Adrenal gland (tissue), 9 donors: ENCODE measurements at regions not wholly inside any gene's neighbourhood (a gene's known extent, or its start where the extent isn't known, plus 50 kb on each side); places are given as distances from the start of the nearest gene placed in this dataset.

Source experiments
- DNase-seq, 7 donors: peaks; one replicate each; pipeline ENCODE4 v3.0.0-alpha.2; 2019 to 2020
- H3K27ac ChIP-seq, 5 donors: fragments of 200-600 bp; sonication (generic) in 4 of 5; 1 replicate in 3 of 5; 2 replicates in 2 of 5; pipeline versions ENCODE4 v1.5.1 to v1.8.0; 2016 to 2020; ENCODE audit warnings: mild to moderate bottlenecking in 1 of 5
- H3K27me3 ChIP-seq: fragments of 200-600 bp; 2 replicates; pipeline ENCODE4 v1.8.0; 2021
- H3K36me3 ChIP-seq, 2 donors: fragments of 200-600 bp; replicated peaks in 1 of 2; 1 replicate in 1 of 2; 2 replicates in 1 of 2; pipeline versions ENCODE4 v1.5.1 to v1.8.0; 2018 to 2022
- H3K4me1 ChIP-seq, 2 donors: fragments of 200-600 bp; replicated peaks in 1 of 2; 1 replicate in 1 of 2; 2 replicates in 1 of 2; pipeline versions ENCODE4 v1.5.1 to v1.8.0; 2018 to 2021
- H3K4me3 ChIP-seq, 4 donors: fragments of 200-600 bp; sonication (generic) in 3 of 4; one replicate each; pipeline ENCODE4 v1.5.1; 2016 to 2018
- H3K9me3 ChIP-seq, 3 donors: fragments of 200-600 bp; sonication (generic) in 1 of 3; replicated peaks in 1 of 3; 1 replicate in 2 of 3; 2 replicates in 1 of 3; pipeline versions ENCODE4 v1.5.1 to v1.8.0; 2016 to 2021
- POLR2A ChIP-seq, 2 donors: fragments of 450-650 bp; IDR thresholded peaks; one replicate each; pipeline ENCODE4 v1.6.1; 2017; ENCODE audit warnings: antibody characterized with exemption in 2 of 2, mild to moderate bottlenecking in 2 of 2, moderate library complexity in 1 of 2
- WGBS, 4 donors: extraction: QIAGEN DNeasy Blood & Tissue Kit in 2 of 4; methylation state at CpG; one replicate each; pipeline versions ENCODE4 v1.1.5 to v1.1.7; 2013 to 2017; 5-methylcytosine and 5-hydroxymethylcytosine counted together
- intact Hi-C, 2 donors: fragments of 100-400 bp; cut with DNase I; formaldehyde crosslinking; loops; one replicate each; pipeline versions ENCODE4 v1.14.1 to v1.15.0; 2022 to 2023
- TF ChIP-seq, protein P1 (sequence below), 6 experiments: fragments of 450-650 bp in 4 of 6; fragments of 200-600 bp in 2 of 6; sonication (generic) in 1 of 6; IDR thresholded peaks; 1 replicate in 5 of 6; 2 replicates in 1 of 6; pipeline versions ENCODE4 v1.5.1 to v1.8.0; 2016 to 2021; ENCODE audit warnings: antibody characterized with exemption in 6 of 6, mild to moderate bottlenecking in 2 of 6, moderate library complexity in 1 of 6
- donor health status: healthy with polysubstance abuse.
- donor health status: Bipolar disorder and iron deficiency.
- donor health status: DM: yes; HTN: yes; CAD: no.
- donor health status: DM: no; HTN: no; CAD: no.
- donor health status: DM: no; HTN: no; CAD: no.

DNA sequence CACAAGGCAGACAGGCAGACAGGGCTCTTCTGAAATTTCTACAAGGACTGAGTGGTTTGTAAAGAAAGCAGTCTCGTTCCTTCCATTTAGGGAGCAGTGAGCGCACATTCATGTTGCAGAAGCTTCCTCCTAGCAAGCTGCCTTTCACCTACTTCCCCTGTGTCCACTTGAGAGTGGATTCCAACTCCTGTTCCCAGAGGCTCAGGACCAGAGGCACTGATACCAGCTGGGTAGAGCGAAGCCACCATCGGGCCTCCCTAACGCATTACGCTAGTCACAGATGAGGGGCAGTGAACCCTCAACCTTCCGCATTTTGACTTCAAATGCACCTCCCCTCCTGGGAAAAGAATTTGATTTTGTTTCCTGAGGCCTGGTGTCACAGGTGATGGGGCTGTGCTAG is 215.8 kb downstream of the SIPA1L2 start:
- no peak overlapping the region for H3K4me3 ChIP-seq
- TF ChIP-seq, protein P1, sequence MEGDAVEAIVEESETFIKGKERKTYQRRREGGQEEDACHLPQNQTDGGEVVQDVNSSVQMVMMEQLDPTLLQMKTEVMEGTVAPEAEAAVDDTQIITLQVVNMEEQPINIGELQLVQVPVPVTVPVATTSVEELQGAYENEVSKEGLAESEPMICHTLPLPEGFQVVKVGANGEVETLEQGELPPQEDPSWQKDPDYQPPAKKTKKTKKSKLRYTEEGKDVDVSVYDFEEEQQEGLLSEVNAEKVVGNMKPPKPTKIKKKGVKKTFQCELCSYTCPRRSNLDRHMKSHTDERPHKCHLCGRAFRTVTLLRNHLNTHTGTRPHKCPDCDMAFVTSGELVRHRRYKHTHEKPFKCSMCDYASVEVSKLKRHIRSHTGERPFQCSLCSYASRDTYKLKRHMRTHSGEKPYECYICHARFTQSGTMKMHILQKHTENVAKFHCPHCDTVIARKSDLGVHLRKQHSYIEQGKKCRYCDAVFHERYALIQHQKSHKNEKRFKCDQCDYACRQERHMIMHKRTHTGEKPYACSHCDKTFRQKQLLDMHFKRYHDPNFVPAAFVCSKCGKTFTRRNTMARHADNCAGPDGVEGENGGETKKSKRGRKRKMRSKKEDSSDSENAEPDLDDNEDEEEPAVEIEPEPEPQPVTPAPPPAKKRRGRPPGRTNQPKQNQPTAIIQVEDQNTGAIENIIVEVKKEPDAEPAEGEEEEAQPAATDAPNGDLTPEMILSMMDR (IDR thresholded peaks at IDR 0.05), result no peak
- no peak for TF ChIP-seq POLR2A (IDR thresholded peaks at IDR 0.05)
- H3K36me3 ChIP-seq, result peaks cover 0 to 17% of the 10 kb centered on the region in 2 donors
- WGBS, 4 donors, result 94 to 99% (median 95%) methylated on average over 7 of the region's 7 CpGs
- no peaks in the 10 kb centered on the region for H3K4me1 ChIP-seq
- DNase-seq, result no peak
- H3K27me3 ChIP-seq, result no peaks in the 10 kb centered on the region
- peaks cover 0 to 3% (median 0%) of the 10 kb centered on the region in 3 donors for H3K9me3 ChIP-seq
- intact Hi-C loops, result no loop called here
- H3K27ac ChIP-seq, result no peak overlapping the region

DNA sequence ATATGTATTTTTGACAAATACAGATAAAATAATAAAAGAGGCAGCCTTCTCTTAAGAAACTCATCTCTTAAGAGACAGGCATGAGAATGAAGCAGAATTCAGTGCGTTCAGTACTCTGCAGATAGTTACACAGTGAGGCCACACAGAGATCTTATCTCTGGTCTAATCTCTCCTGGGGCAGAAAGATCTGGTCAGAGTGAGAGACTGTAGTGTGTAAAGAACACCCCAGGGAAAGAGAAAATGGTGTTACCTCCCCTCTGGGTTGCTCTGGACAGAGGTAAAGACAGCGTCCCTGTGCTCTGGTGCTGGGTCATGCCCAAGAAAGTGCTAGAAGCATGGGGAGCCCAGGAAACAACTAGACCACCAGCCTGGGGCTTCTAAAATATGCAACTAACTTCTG is 216.3 kb downstream of the SIPA1L2 start:
- H3K27ac ChIP-seq, result no peak overlapping the region
- no peak overlapping the region for H3K4me3 ChIP-seq
- intact Hi-C loops, result no loop called here
- H3K27me3 ChIP-seq, result no peaks in the 10 kb centered on the region
- peaks cover 0 to 17% of the 10 kb centered on the region in 2 donors for H3K36me3 ChIP-seq
- DNase-seq, result no peak
- TF ChIP-seq, protein P1 (IDR thresholded peaks at IDR 0.05), result no peak
- TF ChIP-seq POLR2A (IDR thresholded peaks at IDR 0.05), result no peak
- peaks cover 0 to 3% (median 0%) of the 10 kb centered on the region in 3 donors for H3K9me3 ChIP-seq
- no peaks in the 10 kb centered on the region for H3K4me1 ChIP-seq
- whole genome bisulfite sequencing, 4 donors, result 90 to 95% (median 93%) methylated on average over 2 of the region's 2 CpGs

DNA sequence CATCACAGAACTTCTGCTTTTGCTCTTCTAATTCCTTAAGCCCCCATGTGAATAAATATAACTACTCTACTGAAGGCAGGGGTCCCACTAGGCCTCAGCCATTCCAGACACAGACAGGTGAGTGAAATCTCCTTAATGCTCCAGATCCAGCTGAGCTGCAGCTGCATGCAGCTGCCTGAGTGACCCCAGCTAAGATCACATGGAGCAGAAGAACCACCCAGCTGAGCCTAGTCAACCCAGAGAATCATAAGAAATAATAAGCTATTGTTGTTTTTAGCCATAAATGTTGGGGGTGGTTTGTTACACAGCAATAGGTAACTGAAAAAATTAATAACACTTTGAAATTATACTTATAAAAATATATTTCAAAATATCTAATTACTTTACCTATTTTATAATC is 220.3 kb downstream of the SIPA1L2 start:
- Histone ChIP-seq H3K4me1 (no peaks in the 10 kb centered on the region), H3K4me3 (no peak overlapping the region), H3K27ac (no peak overlapping the region), H3K9me3 (peaks cover 0 to 3% (median 0%) of the 10 kb centered on the region in 3 donors), H3K27me3 (no peaks in the 10 kb centered on the region), H3K36me3 (peaks cover 0 to 10% of the 10 kb centered on the region in 2 donors)
- intact Hi-C loops, result no loop called here
- no peak for TF ChIP-seq POLR2A (IDR thresholded peaks at IDR 0.05)
- TF ChIP-seq, protein P1 (IDR thresholded peaks at IDR 0.05), result no peak
- no peak for DNase-seq

DNA sequence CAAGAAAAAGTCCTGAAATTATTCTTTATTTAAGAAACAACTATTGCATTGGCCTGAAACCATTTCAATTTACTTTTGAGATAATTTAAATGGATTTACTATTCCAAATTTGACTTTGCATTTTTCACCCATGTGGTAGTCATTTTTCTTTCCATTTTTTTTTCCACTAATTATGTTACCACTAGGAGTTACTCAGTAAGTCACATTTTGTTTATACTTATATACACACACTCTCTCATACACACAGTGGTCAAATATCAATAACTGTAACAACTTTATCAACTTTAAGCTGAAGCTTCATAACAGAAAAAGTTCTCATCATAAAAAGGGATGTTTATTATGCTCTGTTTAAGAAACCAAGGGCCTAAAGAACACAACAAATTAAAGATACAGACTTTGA is 222.8 kb downstream of the SIPA1L2 start:
- no peak for DNase-seq
- intact Hi-C loops, result no loop called here
- TF ChIP-seq, protein P1 (IDR thresholded peaks at IDR 0.05), result no peak
- TF ChIP-seq POLR2A (IDR thresholded peaks at IDR 0.05), result no peak
- Histone ChIP-seq H3K27ac (no peak overlapping the region), H3K27me3 (no peaks in the 10 kb centered on the region), H3K4me3 (no peak overlapping the region), H3K4me1 (no peaks in the 10 kb centered on the region), H3K36me3 (no peaks in the 10 kb centered on the region), H3K9me3 (peaks cover 0 to 3% (median 0%) of the 10 kb centered on the region in 3 donors)
